Activated naive CD8-positive, alpha-beta T cell treated with anti-CD3 and anti-CD28 coated beads, Interleukin-2, amount 50 U/mL, for 24 hours (primary cell): ENCODE measurements at regions not wholly inside any gene's neighbourhood (a gene's known extent, or its start where the extent isn't known, plus 50 kb on each side); places are given as distances from the start of the nearest gene placed in this dataset.
"Not testable (repeated sequence)": the region's sequence is repeated elsewhere in the genome, so short reads cannot be mapped to it uniquely, and the experiment has no call there.

Experiments used
- ATAC-seq: fragments of 150-1000 bp; cut with Tn5 transposase; one replicate; pipeline ENCODE4 v1.10.0; 2021
- DNase-seq: peaks from one replicate; pipeline ENCODE4 v3.0.0; 2021
- H3K27ac Mint-ChIP-seq: one replicate; pipeline ENCODE4 v1.8.0; 2021; ENCODE audit warnings: mild to moderate bottlenecking, mixed read lengths
- H3K27me3 Mint-ChIP-seq: one replicate; pipeline ENCODE4 v1.8.0; 2021; ENCODE audit warnings: mixed read lengths
- H3K36me3 Mint-ChIP-seq: one replicate; pipeline ENCODE4 v1.8.0; 2021; ENCODE audit warnings: low read depth, mixed read lengths
- H3K4me1 Mint-ChIP-seq: one replicate; pipeline ENCODE4 v1.8.0; 2021; ENCODE audit warnings: mixed read lengths
- H3K4me3 Mint-ChIP-seq: one replicate; pipeline ENCODE4 v1.8.0; 2021; ENCODE audit warnings: mild to moderate bottlenecking, moderate library complexity, mixed read lengths
- H3K9me3 Mint-ChIP-seq: one replicate; pipeline ENCODE4 v1.8.0; 2021; ENCODE audit warnings: mixed read lengths

DNA sequence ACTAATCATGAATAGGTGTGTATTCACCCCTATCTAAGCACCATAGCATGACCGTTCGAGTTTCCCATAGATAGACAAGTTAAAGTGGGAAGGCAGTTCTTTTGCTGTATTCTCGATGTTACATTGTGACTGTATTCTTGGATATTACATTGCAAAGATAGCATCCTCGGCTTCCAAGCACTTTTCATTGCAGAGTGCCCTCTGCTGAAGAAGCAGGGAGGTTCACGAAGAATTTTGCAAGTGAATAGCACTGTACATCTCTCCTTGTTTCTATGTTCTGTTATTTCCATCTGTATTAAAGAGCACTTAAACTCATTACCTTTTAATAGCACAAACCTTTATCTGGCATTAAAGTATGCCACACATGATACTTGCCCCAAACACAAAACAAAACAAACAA lies 426.7 kb upstream of the ARX start:
- no peak overlapping the region for H3K27ac Mint-ChIP-seq
- no peaks in the 10 kb centered on the region for H3K4me1 Mint-ChIP-seq
- no peak for DNase-seq
- ATAC-seq = no peak
- no peaks in the 10 kb centered on the region for H3K9me3 Mint-ChIP-seq
- H3K4me3 Mint-ChIP-seq = no peak overlapping the region
- no peaks in the 10 kb centered on the region for H3K27me3 Mint-ChIP-seq
- no peaks in the 10 kb centered on the region for H3K36me3 Mint-ChIP-seq

DNA sequence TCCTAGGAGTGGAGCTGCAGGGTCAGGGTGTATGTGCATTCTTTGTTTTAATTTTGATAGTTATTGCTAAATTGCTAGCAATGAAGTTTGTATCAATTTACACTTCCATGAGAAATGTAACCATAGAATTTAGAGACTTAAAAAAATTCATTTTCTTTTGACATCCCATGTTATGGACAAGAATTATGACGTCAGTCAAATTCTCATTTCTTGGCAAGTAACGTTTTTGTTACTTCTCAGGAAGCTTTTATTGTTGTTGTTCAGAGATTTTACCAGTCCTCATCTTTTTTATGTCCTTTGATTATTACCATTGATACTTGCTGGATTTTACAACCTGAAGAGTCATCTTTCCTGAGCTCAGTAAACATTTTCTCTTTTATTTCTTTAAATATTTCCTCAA lies 417.5 kb upstream of the ARX start:
- DNase-seq = no peak

DNA sequence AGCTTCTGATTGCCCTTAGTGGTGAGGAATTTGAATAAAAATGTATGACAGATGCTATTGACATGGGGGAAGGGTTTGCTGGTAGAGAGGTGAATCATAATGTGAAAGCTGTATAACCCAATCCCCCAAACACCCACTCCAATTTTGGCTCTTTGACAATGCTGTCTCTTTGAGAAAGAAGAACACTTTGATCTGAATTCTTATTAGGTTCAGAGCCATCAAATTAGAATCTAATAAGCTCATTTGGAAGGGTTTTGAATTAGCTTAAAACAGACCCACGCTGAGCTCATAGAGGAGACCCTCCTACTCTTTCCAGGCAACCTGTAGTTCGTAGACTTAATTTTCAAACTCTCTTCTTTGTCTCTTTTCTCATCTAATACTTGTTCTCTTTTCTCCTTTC lies 416.6 kb upstream of the ARX start:
- ATAC-seq = no peak
- Mint-ChIP-seq H3K27ac (no peak overlapping the region), H3K9me3 (no peaks in the 10 kb centered on the region), H3K36me3 (no peaks in the 10 kb centered on the region), H3K27me3 (no peaks in the 10 kb centered on the region), H3K4me1 (no peaks in the 10 kb centered on the region), H3K4me3 (no peak overlapping the region)
- DNase-seq = no peak

More for the DNA sequence above, 417.5 kb upstream of the ARX start:
- no peaks in the 10 kb centered on the region for H3K36me3 Mint-ChIP-seq
- H3K4me1 Mint-ChIP-seq = no peaks in the 10 kb centered on the region
- no peaks in the 10 kb centered on the region for H3K9me3 Mint-ChIP-seq
- ATAC-seq = no peak
- no peaks in the 10 kb centered on the region for H3K27me3 Mint-ChIP-seq
- no peak overlapping the region for H3K4me3 Mint-ChIP-seq
- H3K27ac Mint-ChIP-seq = no peak overlapping the region

DNA sequence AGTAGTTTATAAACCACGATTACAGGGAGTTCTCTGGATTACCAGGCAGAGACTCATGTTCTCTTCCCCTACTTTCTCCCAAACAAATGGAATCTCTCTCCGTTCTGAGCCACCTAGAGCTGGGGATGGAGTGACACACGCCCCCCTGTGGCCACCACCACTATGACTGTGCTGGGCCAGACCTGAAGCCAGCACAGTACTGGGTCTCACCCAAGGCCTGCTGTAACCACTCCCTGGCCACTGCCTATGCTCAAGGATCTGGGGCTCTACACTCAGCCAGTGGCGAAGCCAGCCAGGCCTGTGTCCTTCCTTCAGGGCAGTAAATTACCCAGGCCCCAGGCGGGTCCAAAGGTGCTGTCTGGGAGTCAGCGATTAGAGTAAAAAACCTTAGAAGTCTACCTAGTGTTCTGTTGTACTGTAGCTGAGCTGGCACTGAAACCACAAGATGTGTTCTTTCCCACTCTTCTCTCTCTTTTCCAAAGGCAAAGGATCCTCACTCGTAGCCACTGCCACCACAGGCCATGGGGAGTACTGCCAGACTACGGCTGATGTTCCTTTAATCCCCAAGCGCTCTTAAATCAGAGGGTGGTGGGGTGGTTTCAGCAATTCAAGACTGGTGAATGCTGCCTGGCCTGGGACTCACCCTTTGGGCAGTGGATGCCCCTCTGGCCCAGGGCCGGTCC lies 412.2 kb upstream of the ARX start:
- Mint-ChIP-seq H3K36me3 (no peaks in the 10 kb centered on the region), H3K9me3 (no peaks in the 10 kb centered on the region), H3K4me3 (no peak overlapping the region), H3K4me1 (no peaks in the 10 kb centered on the region), H3K27me3 (no peaks in the 10 kb centered on the region), H3K27ac (no peak overlapping the region)
- no peak for DNase-seq
- no peak for ATAC-seq

DNA sequence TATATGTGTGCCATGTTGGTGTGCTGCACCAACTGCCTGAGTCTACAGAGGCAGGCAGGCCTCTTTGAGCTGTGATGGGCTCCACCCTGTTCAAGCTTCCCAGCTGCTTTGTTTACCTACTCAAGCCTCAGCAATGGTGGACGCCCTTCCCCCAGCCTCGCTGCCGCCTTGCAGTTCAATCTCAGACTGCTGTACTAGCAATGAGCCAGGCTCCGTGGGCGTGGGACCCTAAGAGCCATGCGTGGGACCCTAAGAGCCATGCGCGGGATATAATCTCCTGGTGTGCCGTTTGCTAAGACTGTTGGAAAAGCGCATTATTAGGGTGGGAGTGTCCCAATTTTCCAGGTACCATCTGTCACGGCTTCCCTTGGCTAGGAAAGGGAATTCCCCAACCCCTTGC lies 388.4 kb upstream of the ARX start:
- DNase-seq, ATAC-seq, H3K36me3 Mint-ChIP-seq, H3K9me3 Mint-ChIP-seq, H3K4me1 Mint-ChIP-seq, H3K27ac Mint-ChIP-seq, H3K27me3 Mint-ChIP-seq, H3K4me3 Mint-ChIP-seq: not testable (repeated sequence)

DNA sequence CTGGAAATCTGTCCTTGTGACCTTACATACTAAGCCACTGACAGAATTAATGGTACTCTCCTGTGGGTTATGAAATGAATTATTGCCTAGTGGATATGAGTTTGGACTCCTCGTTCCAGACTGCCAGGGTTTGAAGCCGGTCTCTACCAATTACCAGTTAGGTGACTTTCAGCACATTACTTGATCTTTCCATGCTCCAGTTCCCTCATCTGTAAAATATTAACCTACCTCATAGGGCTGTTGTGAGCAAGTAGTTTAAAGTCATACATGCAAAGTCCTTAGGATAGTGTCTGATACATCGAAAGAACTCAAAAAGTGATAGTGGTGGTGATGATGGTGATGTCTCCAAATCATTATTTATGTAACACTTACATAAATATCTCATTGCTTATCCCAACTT lies 373.5 kb upstream of the ARX start:
- H3K9me3 Mint-ChIP-seq = peaks cover 9% of the 10 kb centered on the region
- ATAC-seq = no peak
- no peaks in the 10 kb centered on the region for H3K36me3 Mint-ChIP-seq
- no peak for DNase-seq
- H3K27ac Mint-ChIP-seq = no peak overlapping the region
- H3K4me1 Mint-ChIP-seq = no peaks in the 10 kb centered on the region
- no peak overlapping the region for H3K4me3 Mint-ChIP-seq
- H3K27me3 Mint-ChIP-seq = no peaks in the 10 kb centered on the region

DNA sequence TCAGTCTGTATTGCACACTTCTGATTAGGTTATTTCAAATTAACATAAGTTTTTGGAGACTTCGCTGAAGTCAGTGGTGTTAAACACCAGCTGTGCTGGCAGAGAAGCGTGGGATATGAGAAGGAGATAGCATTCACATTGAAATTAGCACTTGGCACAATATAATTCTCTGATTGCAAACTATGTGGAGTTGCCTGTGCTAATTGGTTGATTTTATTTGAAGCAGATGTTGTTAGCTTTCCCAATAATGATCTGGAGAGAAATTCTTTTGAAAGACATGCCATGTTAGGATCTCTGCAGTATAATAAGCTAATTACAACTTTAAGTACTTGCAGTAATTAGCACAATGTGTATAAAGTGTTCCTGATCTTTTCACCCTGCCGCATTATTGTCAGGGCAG lies 367.4 kb upstream of the ARX start:
- DNase-seq (no peak), ATAC-seq (no peak)
- H3K4me1 Mint-ChIP-seq = no peaks in the 10 kb centered on the region
- no peaks in the 10 kb centered on the region for H3K27me3 Mint-ChIP-seq
- no peak overlapping the region for H3K27ac Mint-ChIP-seq
- no peak overlapping the region for H3K4me3 Mint-ChIP-seq
- no peaks in the 10 kb centered on the region for H3K9me3 Mint-ChIP-seq
- H3K36me3 Mint-ChIP-seq = no peaks in the 10 kb centered on the region

DNA sequence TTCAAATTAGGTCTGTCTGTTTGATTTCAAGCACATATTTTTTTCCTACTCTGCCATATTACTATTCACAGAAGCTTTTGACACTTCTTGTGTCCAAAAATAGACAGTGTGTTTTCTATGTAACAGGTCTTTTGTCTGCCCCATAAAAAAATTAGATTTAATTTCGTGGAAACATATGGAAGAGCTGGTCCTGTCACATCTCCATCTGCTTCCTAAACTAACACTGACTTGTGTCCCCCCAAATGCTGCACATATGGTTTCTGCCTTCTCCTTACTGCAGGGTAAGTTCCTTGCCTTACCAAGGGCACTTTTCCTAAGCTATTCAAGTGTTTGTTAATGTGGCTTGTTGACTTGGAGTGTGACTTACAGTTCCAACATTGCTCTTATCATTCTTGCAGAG lies 340.7 kb upstream of the ARX start:
- DNase-seq = no peak
- Mint-ChIP-seq H3K27ac (no peak overlapping the region), H3K4me1 (no peaks in the 10 kb centered on the region), H3K36me3 (no peaks in the 10 kb centered on the region), H3K27me3 (no peaks in the 10 kb centered on the region), H3K9me3 (no peaks in the 10 kb centered on the region), H3K4me3 (no peak overlapping the region)
- ATAC-seq = no peak

DNA sequence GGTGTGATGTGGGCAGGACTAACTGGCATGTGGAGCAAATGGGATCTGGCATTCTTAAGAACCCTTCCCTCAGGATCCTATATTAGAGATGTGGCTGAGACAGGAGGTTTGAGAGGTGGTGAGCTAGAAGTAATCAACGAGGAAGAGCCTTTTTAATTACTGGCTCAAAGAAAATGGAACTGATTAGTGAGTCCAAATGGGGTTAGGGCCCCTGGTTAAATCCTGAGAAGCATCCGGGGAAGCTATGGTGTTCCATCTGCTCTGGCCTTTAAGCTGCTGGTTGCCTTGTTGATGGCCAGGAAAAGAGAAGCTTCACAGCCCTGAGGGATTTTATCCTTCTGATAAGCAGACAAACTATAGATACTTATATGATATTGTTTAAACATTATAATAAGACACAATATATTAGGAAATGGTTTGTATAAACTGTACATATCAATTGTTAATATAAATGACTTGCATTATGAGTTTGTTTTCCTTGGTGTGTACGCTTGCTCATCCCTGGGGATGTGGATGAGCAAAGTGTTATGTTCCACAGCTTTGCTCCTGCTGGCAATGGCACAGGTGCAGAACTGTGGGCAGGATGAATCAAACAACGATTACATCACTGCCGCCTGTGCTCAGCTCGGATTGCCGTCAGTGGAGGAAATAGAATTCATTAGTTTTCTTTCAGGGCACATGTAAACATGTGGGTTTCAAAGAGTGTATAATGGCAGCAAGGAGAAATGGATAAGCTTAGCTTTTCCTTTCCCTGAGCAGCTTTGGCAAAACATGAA lies 328.6 kb upstream of the ARX start:
- ATAC-seq (no peak), DNase-seq (no peak)
- no peaks in the 10 kb centered on the region for H3K9me3 Mint-ChIP-seq
- no peaks in the 10 kb centered on the region for H3K27me3 Mint-ChIP-seq
- no peaks in the 10 kb centered on the region for H3K4me1 Mint-ChIP-seq
- no peaks in the 10 kb centered on the region for H3K36me3 Mint-ChIP-seq
- H3K4me3 Mint-ChIP-seq = no peak overlapping the region
- H3K27ac Mint-ChIP-seq = no peak overlapping the region

DNA sequence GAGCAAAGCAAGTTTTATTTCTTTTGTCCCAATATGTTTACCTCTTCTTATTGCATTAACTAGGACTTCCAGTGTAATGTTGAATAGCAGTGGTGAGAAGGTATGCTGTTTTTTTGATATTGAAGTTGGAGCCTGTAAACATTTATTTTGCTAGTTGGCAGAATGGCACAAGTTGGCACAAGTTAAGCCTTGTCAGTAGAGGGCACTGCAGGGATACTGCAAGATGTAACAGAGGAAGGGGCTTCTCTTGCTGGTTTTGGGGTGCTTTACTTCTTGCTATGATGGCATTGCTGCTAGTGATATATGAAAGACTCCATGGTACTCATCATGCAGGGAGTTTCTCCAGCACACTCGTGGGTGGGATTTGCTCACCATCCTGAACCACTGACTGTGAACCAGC lies 327.3 kb upstream of the ARX start:
- Mint-ChIP-seq H3K9me3 (no peaks in the 10 kb centered on the region), H3K27ac (no peak overlapping the region), H3K4me3 (no peak overlapping the region), H3K36me3 (no peaks in the 10 kb centered on the region), H3K4me1 (no peaks in the 10 kb centered on the region), H3K27me3 (no peaks in the 10 kb centered on the region)
- no peak for ATAC-seq
- no peak for DNase-seq

DNA sequence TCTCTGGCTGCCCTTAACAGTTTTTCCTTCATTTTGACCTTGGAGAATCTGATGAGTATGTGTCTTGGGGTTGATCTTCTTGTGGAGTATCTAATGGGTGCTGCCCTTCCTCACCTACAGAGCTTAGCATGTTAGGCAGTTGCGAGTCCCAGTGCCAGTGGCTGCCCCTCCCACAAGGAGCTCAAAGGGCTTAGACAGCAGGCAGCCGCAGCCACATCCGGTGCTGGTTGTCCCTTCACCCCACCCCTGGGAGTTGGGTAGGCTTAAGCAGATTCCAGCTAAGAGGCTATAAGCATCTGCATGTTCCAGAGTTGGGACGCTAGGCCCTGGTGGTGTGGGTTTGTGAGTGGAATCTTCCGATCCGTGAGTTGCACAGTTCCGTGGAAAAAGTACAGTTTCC lies 322.1 kb upstream of the ARX start:
- Mint-ChIP-seq H3K9me3 (no peaks in the 10 kb centered on the region), H3K27me3 (no peaks in the 10 kb centered on the region), H3K4me3 (no peak overlapping the region), H3K36me3 (no peaks in the 10 kb centered on the region), H3K4me1 (no peaks in the 10 kb centered on the region), H3K27ac (no peak overlapping the region)
- ATAC-seq = no peak
- no peak for DNase-seq

DNA sequence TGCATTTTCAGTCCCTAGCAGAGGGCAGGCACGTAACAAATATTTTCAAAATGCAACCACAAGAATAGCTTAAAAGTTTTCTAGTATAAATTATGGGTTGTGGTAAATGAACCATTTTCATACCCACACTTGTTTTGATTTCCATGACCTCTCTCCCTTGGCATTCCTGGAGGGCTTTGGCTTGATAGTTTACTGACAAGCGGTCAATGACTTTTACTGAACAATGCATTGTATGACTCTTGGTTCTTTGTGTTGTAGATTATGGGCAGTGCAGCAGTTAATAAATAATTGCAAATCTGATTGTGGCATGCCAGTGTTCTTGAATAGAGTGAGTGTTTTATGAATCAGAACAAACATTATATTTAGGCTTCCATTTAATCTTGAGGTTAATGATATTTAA lies 285.2 kb upstream of the ARX start:
- Mint-ChIP-seq H3K27me3 (no peaks in the 10 kb centered on the region), H3K27ac (no peak overlapping the region), H3K4me3 (no peak overlapping the region), H3K9me3 (no peaks in the 10 kb centered on the region), H3K4me1 (no peaks in the 10 kb centered on the region), H3K36me3 (no peaks in the 10 kb centered on the region)
- DNase-seq = no peak
- no peak for ATAC-seq

DNA sequence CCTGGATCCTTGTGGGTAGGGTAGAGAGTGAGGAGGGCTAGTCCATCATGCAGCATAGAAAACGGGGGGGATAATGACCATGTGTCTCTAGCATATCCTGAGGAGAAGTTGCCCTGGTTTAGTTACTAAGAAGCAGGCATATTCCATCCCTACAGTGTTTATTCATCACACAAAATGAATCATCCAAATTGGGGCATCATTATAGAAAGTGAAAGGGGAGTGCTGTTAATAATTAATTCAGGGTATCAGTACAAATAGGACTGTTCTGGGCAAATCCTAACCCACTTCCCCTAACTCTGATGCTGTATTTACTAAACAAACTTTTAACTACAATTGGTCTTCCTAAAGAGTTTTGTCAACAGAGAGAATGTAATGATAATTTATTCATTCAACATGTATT lies 281.1 kb upstream of the ARX start:
- no peak for ATAC-seq
- Mint-ChIP-seq H3K9me3 (no peaks in the 10 kb centered on the region), H3K4me1 (no peaks in the 10 kb centered on the region), H3K27ac (no peak overlapping the region), H3K36me3 (no peaks in the 10 kb centered on the region), H3K4me3 (no peak overlapping the region), H3K27me3 (no peaks in the 10 kb centered on the region)
- no peak for DNase-seq

DNA sequence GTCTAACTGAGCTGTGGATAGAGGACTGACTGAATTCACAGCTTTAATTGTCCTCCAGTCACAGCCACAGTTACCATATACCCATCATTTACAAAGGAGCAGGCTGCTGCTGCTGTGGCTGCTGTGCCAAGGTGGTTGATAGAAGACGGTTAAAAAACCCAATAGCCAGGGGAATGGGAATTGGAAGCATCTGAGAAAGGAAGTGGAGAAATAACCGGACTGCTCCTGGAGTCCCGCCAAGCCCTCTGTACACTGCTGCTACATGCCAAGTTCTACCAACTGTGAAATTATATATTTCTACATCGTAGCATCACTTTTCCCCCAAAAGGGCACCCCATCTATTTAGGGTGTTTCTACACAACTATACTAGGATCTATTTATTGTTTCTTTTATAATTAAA lies 279.7 kb upstream of the ARX start:
- no peaks in the 10 kb centered on the region for H3K27me3 Mint-ChIP-seq
- DNase-seq (no peak), ATAC-seq (no peak)
- H3K9me3 Mint-ChIP-seq = no peaks in the 10 kb centered on the region
- no peak overlapping the region for H3K27ac Mint-ChIP-seq
- H3K36me3 Mint-ChIP-seq = no peaks in the 10 kb centered on the region
- no peak overlapping the region for H3K4me3 Mint-ChIP-seq
- no peaks in the 10 kb centered on the region for H3K4me1 Mint-ChIP-seq

DNA sequence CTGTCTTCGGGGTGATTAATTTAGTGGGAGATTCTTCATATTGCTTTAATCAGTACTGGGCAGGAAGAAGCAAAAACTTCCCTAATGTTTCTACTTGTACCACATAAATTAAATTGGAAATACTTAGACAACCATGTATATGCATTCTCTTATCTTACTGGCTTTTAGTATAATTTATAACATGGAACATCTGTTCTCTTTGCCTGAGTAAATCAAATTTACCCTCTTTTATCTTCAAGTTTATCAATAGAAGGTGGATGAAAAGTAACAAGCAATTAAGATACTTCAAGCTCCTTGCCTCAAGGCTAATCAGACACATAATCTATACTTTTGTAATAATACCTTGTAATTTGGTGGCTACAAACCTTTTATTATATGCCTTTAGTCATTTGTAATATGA lies 274.4 kb upstream of the ARX start:
- no peak for ATAC-seq
- Mint-ChIP-seq H3K27ac (no peak overlapping the region), H3K36me3 (no peaks in the 10 kb centered on the region), H3K9me3 (no peaks in the 10 kb centered on the region), H3K4me1 (no peaks in the 10 kb centered on the region), H3K27me3 (no peaks in the 10 kb centered on the region), H3K4me3 (no peak overlapping the region)
- no peak for DNase-seq

DNA sequence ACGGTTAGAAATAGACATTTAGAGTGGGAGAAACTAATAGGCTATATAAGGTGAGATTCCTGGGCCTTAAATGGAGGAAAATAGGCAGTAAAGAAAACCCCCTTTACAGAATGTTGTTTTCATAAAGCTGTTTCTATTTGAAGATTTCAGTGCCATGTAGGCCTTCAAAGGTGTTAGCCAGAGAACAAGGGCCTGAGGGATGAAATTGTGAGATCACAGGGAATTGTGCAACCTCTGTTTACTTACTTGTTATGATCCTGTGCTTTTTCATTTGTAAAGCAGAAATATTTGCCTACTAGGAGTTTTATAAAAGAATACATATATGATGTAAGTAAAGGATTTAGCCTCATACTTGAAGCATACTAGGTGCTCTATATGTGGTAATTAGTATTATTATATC lies 272.9 kb upstream of the ARX start:
- Mint-ChIP-seq H3K27me3 (no peaks in the 10 kb centered on the region), H3K27ac (no peak overlapping the region), H3K9me3 (no peaks in the 10 kb centered on the region), H3K4me3 (no peak overlapping the region), H3K36me3 (no peaks in the 10 kb centered on the region), H3K4me1 (no peaks in the 10 kb centered on the region)
- ATAC-seq = no peak
- DNase-seq = no peak
